MV-4-11 (cell line): ENCODE measurements at regions not wholly inside any gene's neighbourhood (a gene's known extent, or its start where the extent isn't known, plus 50 kb on each side); places are given as distances from the start of the nearest gene placed in this dataset.

Experiments used
- DNase-seq: peaks from one replicate; lab custom pipeline; 2025; lab: John Stamatoyannopoulos, UW

DNA sequence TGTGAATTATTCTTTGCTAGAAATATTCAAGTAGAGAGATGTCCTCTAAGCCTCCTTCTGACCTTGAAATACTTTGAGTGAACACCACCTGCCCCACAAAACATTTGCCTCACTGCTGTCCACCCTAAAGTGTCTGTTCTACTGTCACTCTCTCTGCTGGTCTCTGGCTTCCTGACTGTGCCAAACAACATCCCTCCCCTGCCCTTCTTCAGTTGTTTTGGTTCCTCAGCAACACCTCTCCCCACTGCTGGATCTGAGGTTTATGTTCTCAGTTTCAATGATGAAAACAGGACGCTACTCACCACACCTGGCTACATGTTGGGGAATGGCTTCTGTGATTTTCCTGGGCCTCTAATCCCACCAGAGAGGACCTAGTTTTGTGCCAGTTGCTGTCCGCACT, 456.9 kb downstream of the BCOR start:
- DNase-seq, result no peak

DNA sequence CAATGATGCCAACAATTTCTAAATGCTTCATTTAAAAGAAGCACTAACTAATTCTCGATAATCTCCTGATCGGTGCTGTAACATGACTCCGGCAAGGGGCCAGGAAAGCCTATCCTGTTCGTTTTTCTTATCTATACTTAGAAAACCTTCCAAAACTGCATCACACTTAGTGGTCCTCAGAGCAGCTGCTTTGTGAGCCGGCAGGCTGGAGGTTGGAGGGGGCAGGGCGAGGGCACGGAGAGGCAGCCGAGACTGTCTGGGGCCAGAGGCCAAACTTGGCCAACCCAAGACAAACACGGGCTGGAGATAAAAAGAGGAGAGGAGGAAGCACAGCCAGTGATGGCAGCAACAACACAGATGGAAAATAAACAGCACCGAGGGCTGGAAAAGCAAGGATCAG, 455.7 kb downstream of the BCOR start:
- DNase-seq, result no peak

DNA sequence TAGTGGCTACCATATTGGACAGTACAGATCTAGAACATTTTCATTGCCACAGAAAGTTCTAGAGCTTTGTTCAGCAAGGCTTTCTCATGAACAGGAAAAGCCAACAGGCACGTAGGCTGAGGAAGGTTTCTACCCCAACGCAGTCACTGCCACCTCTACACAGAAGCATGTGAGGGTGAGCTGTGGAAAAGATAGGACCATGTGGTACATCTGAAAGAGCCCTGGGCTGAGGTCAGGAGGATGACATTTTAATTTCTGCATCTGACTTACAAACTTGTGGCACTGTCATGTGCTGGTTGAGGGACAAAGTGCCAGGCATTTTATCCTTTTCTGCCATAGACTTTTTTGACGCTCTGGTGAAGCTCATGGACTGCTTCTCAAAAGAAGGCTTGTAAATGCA, 454.2 kb downstream of the BCOR start:
- DNase-seq, result no peak

DNA sequence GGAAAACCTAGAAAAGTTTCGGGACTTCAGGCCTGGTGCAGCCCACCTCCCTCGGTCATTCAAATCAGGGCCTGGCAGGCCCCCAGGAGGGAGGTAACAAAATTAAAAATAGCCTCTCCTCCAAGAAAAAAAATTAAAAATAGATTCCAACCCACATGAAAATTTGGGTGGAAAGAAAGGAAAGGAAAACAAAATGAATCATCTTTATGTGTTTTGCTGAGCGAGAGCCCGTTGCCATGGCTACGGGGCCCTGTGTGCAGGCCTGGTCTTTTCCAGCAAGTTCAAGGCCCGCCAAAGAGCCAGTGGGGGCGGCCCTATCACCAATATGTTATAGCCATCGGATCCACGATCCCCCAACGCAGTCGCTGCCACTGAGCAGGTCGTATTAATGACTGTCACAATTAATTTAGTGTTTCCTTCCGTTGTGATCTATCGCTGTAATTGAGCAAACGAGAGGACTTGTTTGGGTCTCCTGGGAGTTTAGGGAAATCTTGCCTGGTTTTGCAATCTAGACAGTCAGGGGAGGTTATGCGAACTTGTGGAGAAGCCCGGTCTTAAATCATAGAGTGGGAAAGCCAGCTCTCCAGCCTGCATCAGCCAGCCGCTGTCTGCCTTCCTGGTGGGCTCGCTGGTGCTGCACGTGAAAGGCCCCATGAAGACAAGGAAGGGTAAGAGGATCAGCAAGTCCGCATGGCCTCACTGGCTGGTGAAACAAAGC, 452.4 kb downstream of the BCOR start:
- peak; percentile 48 for DNase-seq

DNA sequence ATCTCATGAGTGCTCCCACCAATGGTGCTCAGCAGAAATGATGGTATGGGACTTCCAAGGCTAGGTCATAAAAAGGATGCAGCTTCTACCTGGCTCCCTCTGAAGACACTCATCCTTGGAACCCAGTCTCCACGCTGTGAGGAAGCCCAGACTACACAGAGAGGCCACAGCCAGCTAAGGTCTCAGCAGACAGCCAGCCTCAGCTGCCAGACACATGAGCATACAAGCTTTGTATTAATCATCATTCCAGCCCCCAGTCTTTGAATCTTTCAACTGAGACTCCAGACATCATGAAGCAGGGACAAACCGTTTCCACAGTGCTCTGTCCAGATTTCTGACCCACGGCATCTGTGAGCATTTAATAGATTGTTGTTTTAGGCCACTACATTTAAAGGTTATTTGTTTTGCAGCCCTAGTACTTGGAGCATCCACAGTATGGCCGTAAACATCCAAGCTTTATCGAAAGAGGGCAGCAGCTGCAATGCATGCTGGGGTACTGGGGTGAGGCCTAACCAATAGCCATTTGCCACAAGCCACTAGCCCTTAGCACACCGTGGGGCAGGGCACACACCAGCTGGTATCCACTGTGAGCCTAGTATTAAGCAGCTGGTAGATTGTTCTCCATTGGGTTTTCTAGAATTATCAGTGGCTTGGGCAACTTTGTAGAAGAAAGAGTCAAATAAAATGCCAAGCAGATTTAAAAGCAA, 449.1 kb downstream of the BCOR start:
- DNase-seq, result no peak

DNA sequence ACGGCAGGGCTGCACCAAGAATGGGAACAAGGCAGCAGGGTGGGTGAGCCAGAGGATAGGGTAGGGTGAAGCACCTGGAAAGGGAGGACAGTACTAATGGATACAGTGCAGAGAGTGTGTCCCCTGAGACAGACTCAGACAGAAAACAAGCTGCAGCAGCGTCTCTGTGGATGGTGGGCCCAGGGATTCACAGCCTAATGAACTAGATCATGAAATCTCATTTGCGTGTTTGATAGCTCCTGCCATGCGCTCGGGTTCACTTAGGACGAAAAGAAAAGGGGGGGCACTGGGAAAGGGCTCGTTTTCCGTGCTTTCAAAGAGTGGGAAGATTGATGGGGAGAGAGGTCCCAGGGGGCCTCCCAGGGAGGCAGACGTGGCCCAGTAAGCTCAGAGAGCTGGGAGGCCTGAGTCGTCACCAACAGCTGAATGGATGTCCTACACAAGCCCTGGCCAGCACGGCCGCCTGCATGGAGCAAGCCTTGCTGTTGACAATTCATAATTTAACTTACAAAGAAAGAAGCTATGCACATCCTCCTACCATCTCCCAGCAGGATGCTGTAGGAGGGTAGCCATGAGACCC, 446.9 kb downstream of the BCOR start:
- no peak for DNase-seq

DNA sequence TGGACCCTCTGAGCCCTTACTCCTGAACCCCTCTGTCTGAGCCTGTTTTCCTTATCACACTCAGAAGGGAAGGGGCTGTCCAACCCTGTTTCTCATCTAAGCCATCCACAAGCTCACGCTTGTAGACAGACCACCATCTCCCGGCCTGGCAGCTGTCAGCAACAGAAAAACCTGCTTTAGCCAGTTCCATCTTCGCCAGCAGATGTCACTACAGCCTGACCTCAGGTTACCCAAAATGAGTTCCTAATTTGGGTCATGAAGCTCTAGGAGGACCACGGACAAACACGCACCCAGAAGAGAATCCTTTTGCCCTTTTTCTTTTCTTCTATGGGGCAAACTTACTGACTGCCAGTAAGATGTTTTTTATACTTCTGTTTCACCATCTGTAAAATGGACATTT, 445.4 kb downstream of the BCOR start:
- DNase-seq, result peak; percentile 22

DNA sequence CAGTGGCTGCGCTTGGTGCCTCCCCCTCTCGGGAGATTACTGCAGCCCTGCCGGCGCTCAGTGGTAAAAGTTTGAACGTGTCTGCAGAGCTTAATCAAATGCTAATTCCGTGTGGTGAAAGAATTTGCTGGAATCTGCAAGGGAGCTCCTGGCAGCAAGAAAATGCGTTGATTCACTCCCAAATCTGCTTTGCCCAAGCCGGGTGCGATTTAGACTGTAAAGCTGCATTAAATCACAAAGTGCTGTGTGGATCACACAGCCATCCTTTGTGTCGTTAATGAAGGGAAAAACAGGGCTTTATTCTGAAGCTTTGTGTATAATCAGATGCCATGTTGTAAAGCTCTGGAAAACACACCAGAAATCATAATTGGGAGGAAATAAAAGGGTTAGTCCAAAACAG, 444.1 kb downstream of the BCOR start:
- DNase-seq, result no peak

DNA sequence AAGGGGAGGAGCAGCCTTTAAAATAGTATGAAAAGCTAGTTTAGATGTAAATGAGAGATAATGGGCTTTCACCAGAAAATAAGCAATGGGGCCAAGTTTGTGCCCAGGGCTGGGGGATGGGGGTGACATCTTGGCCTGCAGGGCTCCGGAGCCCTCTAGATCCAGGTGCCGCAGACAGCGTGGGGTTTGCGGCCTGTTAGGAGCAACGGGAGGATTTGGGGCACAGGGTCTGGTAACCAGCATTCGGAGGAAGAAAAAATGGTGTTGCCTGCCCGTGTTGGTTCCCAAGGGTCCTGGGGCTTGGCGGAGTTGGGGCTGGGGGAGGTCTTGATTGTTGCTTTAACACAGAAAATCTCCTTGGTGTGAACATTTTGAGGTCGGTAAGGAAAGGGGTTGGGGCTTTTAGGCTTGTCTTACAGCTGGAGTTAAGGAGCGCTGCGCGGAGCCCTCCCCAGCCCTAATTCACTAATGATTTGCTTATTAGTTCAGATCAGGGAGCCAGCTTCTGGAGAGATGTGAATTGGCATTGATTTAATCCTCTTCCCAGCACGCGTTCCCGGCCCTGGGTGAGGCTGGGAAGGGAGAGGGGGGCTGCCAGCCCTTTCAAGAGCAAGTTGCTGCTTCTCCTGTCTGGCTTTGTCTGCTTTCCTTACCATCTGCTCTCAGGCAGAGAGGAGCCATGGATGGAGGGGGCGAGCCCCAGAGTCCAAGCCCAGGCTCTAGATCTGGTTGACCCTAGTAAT, 443.4 kb downstream of the BCOR start:
- no peak for DNase-seq

DNA sequence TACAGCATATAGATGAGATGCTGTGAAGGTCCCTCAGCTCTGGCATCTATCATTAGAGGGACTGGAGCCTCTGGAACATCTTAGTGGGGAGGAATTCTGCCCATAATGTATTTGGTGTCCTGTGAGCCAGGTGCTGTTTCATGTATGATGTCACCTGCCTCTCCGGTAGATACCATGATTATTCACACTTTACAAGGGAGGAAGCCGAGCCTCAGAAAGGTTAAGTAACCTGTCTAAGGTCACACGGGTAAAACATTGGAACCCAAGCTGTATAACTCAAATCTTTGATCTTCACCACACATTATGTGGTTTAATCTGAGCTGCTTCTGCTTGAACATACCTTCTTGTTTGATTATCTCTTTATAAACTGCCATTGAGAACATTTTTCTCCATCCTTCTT, 442.8 kb downstream of the BCOR start:
- DNase-seq, result no peak

DNA sequence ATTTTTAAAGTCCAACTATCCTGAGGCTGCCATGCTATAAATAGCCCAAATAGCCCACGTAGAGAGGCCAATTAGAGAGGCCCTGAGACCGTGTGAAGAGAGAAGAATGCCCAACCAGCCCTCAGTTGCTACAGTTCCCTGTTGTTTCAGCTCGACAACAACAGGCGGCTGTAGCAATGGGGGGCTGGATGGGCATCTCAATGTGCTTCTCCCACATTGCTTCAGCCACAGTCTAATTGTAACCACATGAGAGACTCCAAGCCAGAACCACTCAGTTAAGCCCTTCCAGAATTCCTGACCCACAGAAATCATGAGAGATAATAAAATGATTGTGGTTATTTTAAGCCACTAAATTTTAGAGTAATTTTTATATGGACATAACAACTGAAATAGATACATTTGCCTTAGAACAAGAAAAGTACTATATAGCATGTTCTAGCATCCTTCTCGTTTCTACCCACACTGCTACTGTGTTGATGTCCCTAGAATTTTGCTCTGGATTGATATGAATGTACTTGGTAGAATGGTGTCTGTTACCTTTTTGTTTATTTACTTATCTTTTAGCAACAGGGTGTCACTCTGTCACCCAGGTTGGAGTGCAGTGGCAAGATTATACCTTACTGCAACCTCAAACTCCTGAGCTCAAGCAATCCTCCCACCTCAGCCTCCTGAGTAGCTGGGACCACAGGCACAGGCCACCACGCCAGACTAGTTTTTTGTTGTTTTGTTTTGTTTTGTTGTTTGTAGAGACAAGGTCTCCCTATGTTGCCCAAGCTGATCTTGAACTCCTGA, 436.4 kb downstream of the BCOR start:
- no peak for DNase-seq

DNA sequence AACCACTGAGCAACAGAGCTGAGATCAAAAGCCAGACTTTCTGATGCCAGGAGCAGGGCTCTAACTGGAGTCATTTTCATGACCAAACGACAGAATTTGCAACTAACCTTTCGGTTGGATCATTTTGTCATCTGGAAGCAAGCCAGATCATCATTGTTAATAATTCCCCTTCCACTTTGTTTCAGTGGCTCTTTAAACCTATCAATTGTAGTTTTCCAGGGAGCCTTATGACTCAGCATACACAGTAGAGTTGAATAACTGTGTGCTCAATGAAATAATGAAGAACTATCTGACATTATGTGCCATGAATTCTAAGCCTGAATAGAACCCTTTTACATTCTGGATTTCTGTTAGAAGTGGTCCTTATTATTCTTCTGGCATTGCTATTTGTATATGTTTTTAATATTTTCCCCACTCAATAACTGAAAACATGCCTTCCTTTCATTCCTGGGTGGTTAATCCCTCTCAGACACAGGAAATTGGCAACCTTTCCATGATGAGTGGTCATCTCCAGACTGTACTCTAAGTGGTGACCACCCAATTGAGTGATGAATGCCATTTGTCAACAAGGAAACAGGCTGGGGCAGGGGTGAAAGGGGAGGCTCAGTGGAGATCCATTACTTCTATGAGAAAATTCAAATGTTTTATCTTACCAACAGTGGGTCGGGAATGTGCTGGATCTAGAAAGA, 431.8 kb downstream of the BCOR start:
- no peak for DNase-seq

DNA sequence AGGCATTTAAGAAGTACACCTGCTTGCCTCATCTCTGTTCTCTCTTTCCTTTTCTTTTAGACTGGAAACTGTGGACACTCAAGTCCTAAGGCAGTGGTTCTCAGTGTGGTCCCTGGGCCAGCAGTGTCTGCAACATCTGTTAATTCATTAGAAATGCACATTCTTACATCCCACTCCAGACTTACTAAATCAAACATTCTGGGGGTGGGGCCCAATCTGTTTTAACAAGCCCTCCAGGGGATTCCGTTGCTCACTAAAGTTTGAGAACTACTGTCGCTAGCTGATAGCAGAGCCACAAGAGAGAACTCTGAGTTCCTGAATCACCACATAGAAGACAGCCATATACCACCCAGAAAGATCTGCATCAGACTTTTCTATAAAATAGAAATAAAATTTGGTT, 430.6 kb downstream of the BCOR start:
- DNase-seq, result no peak

DNA sequence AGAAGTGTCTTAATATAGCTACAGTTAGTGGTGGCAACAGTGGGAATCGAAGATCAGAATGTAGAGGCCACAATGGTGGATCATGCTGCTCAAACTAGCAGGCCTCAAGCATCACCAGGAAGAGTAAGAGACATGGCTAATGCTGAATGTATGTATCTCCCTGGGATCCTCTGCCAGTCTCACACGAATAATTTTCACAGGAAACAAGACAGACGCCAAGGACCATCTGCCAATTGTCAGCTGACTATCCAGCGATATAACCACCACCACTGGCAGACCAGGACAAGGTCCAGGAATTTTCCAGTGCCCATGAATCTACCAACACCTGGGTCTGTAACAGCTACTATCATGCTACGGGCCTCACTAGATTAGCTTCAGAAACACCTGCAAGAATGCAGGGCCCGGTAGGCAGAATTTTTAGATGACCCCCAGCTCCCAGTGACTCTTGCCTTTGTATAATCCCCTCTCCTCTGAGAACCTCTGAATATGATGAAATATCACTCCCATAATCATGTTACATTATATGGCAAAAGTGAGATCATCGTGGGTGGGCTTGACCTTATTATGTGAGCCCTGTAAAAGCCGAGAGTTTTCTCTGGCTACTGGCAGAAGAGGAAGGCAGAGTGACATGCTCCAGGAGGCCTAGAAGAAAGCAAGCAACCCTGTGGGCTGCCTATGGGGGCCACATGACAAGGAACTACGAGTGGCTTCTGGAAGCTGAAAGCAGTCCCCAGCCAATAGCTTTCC, 429.8 kb downstream of the BCOR start:
- DNase-seq, result no peak

DNA sequence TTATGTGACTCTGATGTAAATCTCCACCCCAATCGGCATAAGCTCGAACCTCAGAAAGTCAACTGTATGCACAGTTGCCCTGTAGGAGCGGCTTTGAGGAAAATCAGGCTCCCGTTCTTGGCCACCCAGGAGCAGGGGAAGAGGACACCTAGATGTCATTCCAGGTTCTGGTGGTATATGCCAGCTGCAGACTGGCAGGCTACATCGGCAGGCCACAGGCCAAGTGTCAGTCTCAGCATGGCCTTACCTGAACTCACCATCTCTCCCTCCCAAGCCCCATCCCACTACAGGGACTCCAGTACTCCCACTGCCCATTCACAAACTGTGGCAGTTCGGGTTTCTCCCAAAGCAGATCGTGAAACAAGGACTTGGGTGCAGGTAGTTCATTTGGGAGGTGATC, 428.1 kb downstream of the BCOR start:
- DNase-seq, result no peak

DNA sequence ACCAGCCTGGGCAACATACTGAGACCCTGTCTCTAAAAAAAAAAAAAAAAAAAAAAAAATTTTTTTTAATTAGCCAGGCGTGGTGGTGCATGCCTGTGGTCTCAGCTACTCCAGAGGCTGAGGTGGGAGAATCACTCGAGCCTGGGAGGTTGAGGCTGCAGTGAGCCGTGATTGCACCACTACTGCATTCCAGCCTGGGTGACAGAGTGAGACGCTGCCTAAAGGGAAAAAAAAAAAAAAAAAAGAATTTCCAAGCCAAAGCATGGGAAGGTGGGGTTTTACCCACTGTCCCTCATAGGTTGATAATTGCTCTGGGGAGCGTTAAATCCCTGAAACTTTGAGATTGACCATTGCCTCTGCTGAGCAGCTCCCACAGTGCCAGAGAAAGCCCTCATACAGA, 427.5 kb downstream of the BCOR start:
- no peak for DNase-seq

DNA sequence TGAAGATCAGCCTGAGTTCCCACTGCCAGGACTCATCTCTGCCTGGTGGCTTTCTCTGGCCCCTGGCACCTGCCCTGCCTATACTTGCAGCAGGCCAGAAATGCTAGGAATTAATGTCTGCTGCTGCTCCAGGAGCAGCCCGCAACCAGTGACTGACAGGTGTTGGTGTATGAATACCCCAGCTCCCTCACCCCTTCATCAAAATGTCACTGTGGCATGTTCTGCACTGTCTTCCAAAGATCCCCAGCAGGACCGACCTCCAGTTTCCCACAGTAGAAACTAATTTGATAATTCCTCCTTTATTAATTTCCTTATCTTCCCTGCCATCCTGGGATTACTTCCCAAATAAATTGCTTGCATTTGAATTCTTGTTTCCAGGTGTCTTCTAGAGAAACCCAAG, 425.4 kb downstream of the BCOR start:
- DNase-seq, result no peak

DNA sequence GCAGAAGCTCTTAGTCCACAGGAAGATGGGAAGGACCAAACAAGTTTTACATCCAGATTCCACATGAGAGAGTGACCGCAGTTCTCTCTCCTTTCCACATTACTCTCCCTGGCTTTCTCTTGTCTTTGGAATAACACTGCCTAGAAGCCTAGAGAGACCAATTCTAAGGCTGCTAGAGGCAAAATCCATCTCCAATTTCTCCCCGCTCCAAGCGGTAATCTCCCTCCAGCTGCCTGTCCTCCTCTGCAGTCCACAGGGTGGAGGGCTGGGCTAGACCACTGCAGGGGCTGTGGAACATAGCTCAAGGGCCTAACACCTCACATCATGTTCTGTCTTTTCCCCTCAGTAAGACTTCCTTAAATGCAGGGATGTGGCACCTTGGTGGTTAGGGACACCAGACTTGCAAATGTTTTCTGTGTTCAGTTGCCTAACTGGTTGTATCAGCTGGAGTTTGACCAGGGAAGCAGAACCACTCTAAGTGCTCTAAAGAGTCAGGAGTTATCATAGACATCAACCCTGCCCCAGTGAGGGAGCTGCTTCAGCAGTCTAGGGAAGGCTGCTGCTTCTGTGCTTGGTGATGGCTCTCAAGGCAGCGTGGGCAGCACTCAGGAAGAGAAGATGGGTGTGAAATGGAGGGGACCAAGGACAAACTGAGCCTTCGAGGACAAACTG, 423.1 kb downstream of the BCOR start:
- DNase-seq, result no peak

DNA sequence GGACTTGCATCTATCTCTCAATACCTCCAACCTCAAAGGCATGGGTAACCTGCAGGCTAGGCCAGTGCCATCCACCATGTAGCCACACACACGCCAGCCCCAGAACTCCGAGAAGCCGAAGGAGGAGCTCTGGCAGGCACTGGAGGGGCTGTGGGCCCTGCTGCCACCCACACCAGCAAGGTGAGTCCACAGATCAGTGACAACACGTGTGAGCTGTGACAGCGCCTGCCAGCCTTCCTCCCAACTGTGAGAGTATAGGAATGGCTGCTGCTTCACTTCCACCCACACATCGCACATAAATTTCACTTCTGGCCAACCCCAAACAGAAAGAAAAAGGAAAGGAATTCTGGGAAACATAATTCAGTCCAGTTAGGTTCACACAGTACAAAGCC, 422.6 kb downstream of the BCOR start:
- DNase-seq, result no peak

DNA sequence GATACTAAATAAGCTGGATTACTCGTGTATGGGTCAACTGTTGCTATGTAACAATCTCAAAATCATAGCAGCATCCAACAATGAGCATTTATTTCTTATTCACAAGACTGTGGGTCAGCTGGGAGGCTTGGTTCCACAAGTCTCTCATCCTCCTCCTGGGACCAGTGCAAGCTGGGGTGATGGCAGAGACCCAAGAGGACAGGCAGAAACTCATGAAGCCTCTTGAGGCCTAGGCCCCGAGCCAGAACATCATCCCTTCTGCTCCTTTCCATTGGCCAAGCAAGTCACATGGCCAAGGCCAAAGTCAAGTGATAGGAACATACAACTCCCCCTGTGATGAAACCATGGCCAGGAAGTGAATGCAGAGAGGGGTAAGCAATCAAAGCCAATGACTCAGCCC, 422.1 kb downstream of the BCOR start:
- no peak for DNase-seq
